ENCODE measurements at regions not wholly inside any gene's neighbourhood (a gene's known extent, or its start where the extent isn't known, plus 50 kb on each side); places are given as distances from the start of the nearest gene placed in this dataset.

- no peak for TF ChIP-seq CTCF (IDR thresholded peaks at IDR 0.05; ENCODE audit: poor library complexity)
- no peak for TF ChIP-seq EZH2 (IDR thresholded peaks at IDR 0.05; ENCODE audit: borderline replicate concordance)
- no peak for TF ChIP-seq EZH2phosphoT487 (IDR thresholded peaks at IDR 0.05; ENCODE audit: low read depth, severe bottlenecking, unreplicated experiment)
Observed at GRCh38 chr2:221268631-221269030, 303.5 kb downstream of the EPHA4 start.

Measured in hepatocyte (in vitro differentiated cells).